Spleen (tissue), 7 donors: ENCODE measurements at regions not wholly inside any gene's neighbourhood (a gene's known extent, or its start where the extent isn't known, plus 50 kb on each side); places are given as distances from the start of the nearest gene placed in this dataset.

Experiments
- CTCF ChIP-seq, 11 experiments: fragments of 200-600 bp in 7 of 11; fragments of 450-650 bp in 4 of 11; sonication (generic) in 4 of 11; IDR thresholded peaks in 8 of 11; conservative IDR thresholded peaks in 3 of 11; 1 replicate in 7 of 11; 2 replicates in 4 of 11; pipeline versions ENCODE4 v1.4.0 to v1.8.0; 2016 to 2021; ENCODE audit warnings: antibody characterized with exemption in 11 of 11, inconsistent platforms in 4 of 11, mild to moderate bottlenecking in 1 of 11
- POLR2A ChIP-seq, 3 donors: fragments of 450-650 bp; IDR thresholded peaks; one replicate each; pipeline ENCODE4 v1.5.1; 2017; ENCODE audit warnings: antibody characterized with exemption in 3 of 3, mild to moderate bottlenecking in 1 of 3
- donor health status: DM: no; HTN: no; CAD: no; lungs with moderate emphysema.
- donor health status: DM: no; HTN: no; CAD: no.
- donor health status: DM: no; HTN: no; CAD: no.

DNA sequence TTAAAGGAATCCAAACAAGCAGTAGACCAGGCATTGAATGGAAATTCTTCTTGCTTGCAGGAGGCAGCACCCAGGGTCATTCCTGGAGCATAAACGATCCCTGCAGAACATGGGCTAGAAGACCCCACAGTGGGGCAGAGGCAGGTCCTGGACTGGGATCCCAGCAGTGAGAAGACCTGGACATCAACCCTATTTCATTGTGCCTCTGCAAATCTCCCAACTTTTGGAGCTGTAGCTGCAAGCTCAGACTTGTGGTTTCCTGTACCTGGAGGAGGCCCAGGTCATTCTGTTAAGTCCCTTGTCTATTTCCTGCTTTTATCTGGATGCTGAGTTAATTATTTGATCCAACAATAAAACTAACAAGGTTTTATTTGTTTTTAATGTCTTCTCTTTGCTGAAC is 61.7 kb downstream of the CALM1 start:
- TF ChIP-seq CTCF (IDR thresholded peaks at IDR 0.05 in 8 of 11, conservative IDR thresholded peaks at IDR 0.05 in 3 of 11) (no peak), POLR2A (IDR thresholded peaks at IDR 0.05) (no peak)
